ENCODE measurements at regions not wholly inside any gene's neighbourhood (a gene's known extent, or its start where the extent isn't known, plus 50 kb on each side); places are given as distances from the start of the nearest gene placed in this dataset.

DNA sequence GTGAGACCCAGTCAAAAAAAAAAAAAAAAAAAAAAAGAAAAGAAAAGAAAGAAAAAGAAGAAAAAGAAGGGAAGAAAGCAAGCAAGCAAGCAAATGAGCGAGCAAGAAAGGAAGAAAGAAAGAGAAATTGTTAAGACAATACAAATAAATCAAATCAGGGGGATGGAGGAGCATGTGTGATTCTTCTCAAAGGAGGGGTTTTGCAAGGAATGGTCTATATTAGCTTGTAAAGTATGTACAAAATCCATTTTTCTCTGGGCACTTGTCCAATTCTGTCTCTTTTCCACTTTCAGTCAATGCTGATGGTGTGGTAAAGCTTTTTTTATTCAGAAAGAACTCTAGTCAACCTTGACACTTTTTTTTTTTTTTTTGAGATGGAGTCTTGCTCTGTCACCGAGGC lies 133.7 kb upstream of the TNFAIP3 start:
- Histone ChIP-seq H3K79me1 (ENCODE audit: low read depth in 1 of 2, low read length in 2 of 2) (no peaks in the 10 kb centered on the region), H3K4me2 (ENCODE audit: low read depth, low read length) (no peak overlapping the region), H2BK5ac (ENCODE audit: low read depth, low read length, poor library complexity, severe bottlenecking) (no peak overlapping the region), H3K14ac (replicated peaks; ENCODE audit: low read depth, low read length) (no peak overlapping the region), H4K5ac (ENCODE audit: low read depth, low read length) (no peak overlapping the region), H2AK9ac (replicated peaks; ENCODE audit: low read depth, low read length, poor library complexity) (no peak overlapping the region), H3K56ac (ENCODE audit: extremely low read depth, insufficient read depth, low read length) (no peak overlapping the region), H3K27ac (ENCODE audit: insufficient read depth, low read length) (no peak overlapping the region), H3K4me1 (ENCODE audit: control insufficient read depth, insufficient read depth, low read length) (peaks cover 14% of the 10 kb centered on the region), H2BK15ac (ENCODE audit: low read depth, low read length) (no peak overlapping the region), H3K4ac (ENCODE audit: low read depth, low read length) (no peak overlapping the region), H3K4me3 (ENCODE audit: insufficient read depth, low read depth, low read length) (no peak overlapping the region), H3K23ac (ENCODE audit: low read depth, low read length) (no peak overlapping the region), H3K9me3 (ENCODE audit: control insufficient read depth, insufficient read depth, low read length) (no peaks in the 10 kb centered on the region), H4K20me1 (ENCODE audit: insufficient read depth, low read length) (no peaks in the 10 kb centered on the region), H3K9me1 (ENCODE audit: insufficient read depth, low read length) (peaks cover 2% of the 10 kb centered on the region; the same call in 1 of the 2 replicates), H3K27me3 (ENCODE audit: control insufficient read depth, insufficient read depth, low read length) (no peaks in the 10 kb centered on the region), H2BK120ac (ENCODE audit: low read depth, low read length) (no peak overlapping the region), H2BK20ac (ENCODE audit: low read depth, low read length) (no peak overlapping the region), H2AK5ac (ENCODE audit: low read depth, low read length) (no peak overlapping the region), H2AFZ (replicated peaks; ENCODE audit: low read length, poor library complexity) (no peak overlapping the region), H3K9ac (ENCODE audit: low read depth, low read length) (no peak overlapping the region), H4K8ac (ENCODE audit: low read depth in 2 of 2, low read length in 2 of 2) (no peak overlapping the region), H4K91ac (ENCODE audit: insufficient read depth, low read depth, low read length) (no peak overlapping the region), H3K36me3 (ENCODE audit: control insufficient read depth, insufficient read depth, low read length) (no peaks in the 10 kb centered on the region), H3K18ac (ENCODE audit: low read depth, low read length) (no peak overlapping the region)
- ChIA-PET CTCF (interaction anchor here (0.6 kb wide), 1 partner anchor 131 kb away, joined by 4 read pairs; no protein-coding TSS in a partner anchor), POLR2A (ENCODE audit: unreplicated experiment) (no interaction called here)
- ATAC-seq (ENCODE audit: low read depth): no peak
- TF ChIP-seq MXI1 (IDR thresholded peaks at IDR 0.05; ENCODE audit: borderline replicate concordance, low read depth, low read length) (no peak), MAFK (IDR thresholded peaks at IDR 0.05; ENCODE audit: low read depth, low read length) (no peak), CHD1 (IDR thresholded peaks at IDR 0.05; ENCODE audit: low read depth, low read length) (no peak), FOS (IDR thresholded peaks at IDR 0.05; ENCODE audit: low read depth, low read length) (no peak), NFE2L2 (IDR thresholded peaks at IDR 0.05; ENCODE audit: low read depth, low read length) (no peak), RAD21 (IDR thresholded peaks at IDR 0.05; ENCODE audit: low read length) (no peak), MAZ (IDR thresholded peaks at IDR 0.05; ENCODE audit: borderline replicate concordance, low read depth, low read length) (no peak), USF2 (IDR thresholded peaks at IDR 0.05; ENCODE audit: low read depth, low read length) (no peak), BHLHE40 (IDR thresholded peaks at IDR 0.05; ENCODE audit: low read depth, low read length) (no peak), SMC3 (IDR thresholded peaks at IDR 0.05; ENCODE audit: low read depth, low read length) (no peak), RFX5 (IDR thresholded peaks at IDR 0.05; ENCODE audit: low read depth, low read length) (no peak), POLR2A (IDR thresholded peaks at IDR 0.05; ENCODE audit: low read depth, low read length) (no peak), RCOR1 (IDR thresholded peaks at IDR 0.05; ENCODE audit: insufficient replicate concordance, low read length) (no peak), CEBPB (IDR thresholded peaks at IDR 0.05; ENCODE audit: low read depth, low read length) (no peak)
- TF ChIP-seq, protein P1, sequence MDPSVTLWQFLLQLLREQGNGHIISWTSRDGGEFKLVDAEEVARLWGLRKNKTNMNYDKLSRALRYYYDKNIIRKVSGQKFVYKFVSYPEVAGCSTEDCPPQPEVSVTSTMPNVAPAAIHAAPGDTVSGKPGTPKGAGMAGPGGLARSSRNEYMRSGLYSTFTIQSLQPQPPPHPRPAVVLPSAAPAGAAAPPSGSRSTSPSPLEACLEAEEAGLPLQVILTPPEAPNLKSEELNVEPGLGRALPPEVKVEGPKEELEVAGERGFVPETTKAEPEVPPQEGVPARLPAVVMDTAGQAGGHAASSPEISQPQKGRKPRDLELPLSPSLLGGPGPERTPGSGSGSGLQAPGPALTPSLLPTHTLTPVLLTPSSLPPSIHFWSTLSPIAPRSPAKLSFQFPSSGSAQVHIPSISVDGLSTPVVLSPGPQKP (IDR thresholded peaks at IDR 0.05; ENCODE audit: borderline replicate concordance, low read depth, low read length): no peak
- TF ChIP-seq, protein P2, sequence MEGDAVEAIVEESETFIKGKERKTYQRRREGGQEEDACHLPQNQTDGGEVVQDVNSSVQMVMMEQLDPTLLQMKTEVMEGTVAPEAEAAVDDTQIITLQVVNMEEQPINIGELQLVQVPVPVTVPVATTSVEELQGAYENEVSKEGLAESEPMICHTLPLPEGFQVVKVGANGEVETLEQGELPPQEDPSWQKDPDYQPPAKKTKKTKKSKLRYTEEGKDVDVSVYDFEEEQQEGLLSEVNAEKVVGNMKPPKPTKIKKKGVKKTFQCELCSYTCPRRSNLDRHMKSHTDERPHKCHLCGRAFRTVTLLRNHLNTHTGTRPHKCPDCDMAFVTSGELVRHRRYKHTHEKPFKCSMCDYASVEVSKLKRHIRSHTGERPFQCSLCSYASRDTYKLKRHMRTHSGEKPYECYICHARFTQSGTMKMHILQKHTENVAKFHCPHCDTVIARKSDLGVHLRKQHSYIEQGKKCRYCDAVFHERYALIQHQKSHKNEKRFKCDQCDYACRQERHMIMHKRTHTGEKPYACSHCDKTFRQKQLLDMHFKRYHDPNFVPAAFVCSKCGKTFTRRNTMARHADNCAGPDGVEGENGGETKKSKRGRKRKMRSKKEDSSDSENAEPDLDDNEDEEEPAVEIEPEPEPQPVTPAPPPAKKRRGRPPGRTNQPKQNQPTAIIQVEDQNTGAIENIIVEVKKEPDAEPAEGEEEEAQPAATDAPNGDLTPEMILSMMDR (conservative IDR thresholded peaks at IDR 0.05; ENCODE audit: low read depth, low read length): no peak
- dilution Hi-C loops (cut with HindIII; ENCODE audit: low sequenced_read_pairs, unreplicated experiment): no loop called here
- DNase-seq: no peak
- BruUV-seq (replicated peaks): no TSS peak
- in situ Hi-C loops (cut with MboI; ENCODE audit: low sequenced_read_pairs): no loop called here
- WGBS, 2 experiments (ENCODE audit: extremely low coverage in 2 of 2, insufficient read length in 1 of 2): no CpG with 5 or more reads among the region's 2 CpGs
- intact Hi-C loops (cut with micrococcal nuclease): loop anchor here (5.0 kb wide), 1 partner anchor 34 kb away; no protein-coding TSS in a partner anchor
